22Rv1 (cell line): ENCODE measurements at regions not wholly inside any gene's neighbourhood (a gene's known extent, or its start where the extent isn't known, plus 50 kb on each side); places are given as distances from the start of the nearest gene placed in this dataset.

Source experiments
- CTCF ChIP-seq: fragments of 450-650 bp; IDR thresholded peaks from 2 replicates; pipeline ENCODE4 v1.5.1; 2017; ENCODE audit warnings: mild to moderate bottlenecking
- ZFX ChIP-seq: fragments of 450-650 bp; IDR thresholded peaks from 2 replicates; pipeline ENCODE4 v1.6.1; 2017; ENCODE audit warnings: antibody characterized with exemption, borderline replicate concordance

GRCh38 chr6:8683204-8683603 is 247.9 kb upstream of the SLC35B3 start:
- TF ChIP-seq CTCF (no peak), ZFX (no peak)
